ENCODE measurements at regions not wholly inside any gene's neighbourhood (a gene's known extent, or its start where the extent isn't known, plus 50 kb on each side); places are given as distances from the start of the nearest gene placed in this dataset.

DNA sequence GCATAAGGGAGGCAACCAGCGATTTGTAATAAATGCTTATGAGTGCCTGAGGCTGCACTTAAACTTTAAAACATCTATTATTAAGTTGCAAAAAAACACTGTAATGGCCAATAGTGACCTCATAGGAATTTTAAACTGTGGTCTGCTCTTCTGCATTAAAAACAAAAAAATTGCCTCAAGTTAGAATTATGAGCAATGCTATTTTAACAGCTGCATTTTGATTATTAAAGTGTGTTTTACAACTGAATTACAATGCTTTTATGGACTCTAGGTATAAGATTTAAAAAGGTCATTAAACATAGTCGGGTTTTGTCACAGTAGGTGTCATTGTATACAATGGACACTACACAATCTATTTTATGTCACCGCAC lies 528.7 kb upstream of the FANCL start:
- no peak overlapping the region for H3K4me3 ChIP-seq (ENCODE audit: low read depth, low read length)
- TF ChIP-seq, protein P1, sequence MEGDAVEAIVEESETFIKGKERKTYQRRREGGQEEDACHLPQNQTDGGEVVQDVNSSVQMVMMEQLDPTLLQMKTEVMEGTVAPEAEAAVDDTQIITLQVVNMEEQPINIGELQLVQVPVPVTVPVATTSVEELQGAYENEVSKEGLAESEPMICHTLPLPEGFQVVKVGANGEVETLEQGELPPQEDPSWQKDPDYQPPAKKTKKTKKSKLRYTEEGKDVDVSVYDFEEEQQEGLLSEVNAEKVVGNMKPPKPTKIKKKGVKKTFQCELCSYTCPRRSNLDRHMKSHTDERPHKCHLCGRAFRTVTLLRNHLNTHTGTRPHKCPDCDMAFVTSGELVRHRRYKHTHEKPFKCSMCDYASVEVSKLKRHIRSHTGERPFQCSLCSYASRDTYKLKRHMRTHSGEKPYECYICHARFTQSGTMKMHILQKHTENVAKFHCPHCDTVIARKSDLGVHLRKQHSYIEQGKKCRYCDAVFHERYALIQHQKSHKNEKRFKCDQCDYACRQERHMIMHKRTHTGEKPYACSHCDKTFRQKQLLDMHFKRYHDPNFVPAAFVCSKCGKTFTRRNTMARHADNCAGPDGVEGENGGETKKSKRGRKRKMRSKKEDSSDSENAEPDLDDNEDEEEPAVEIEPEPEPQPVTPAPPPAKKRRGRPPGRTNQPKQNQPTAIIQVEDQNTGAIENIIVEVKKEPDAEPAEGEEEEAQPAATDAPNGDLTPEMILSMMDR (IDR thresholded peaks at IDR 0.05; ENCODE audit: low read depth, low read length): no peak

DNA sequence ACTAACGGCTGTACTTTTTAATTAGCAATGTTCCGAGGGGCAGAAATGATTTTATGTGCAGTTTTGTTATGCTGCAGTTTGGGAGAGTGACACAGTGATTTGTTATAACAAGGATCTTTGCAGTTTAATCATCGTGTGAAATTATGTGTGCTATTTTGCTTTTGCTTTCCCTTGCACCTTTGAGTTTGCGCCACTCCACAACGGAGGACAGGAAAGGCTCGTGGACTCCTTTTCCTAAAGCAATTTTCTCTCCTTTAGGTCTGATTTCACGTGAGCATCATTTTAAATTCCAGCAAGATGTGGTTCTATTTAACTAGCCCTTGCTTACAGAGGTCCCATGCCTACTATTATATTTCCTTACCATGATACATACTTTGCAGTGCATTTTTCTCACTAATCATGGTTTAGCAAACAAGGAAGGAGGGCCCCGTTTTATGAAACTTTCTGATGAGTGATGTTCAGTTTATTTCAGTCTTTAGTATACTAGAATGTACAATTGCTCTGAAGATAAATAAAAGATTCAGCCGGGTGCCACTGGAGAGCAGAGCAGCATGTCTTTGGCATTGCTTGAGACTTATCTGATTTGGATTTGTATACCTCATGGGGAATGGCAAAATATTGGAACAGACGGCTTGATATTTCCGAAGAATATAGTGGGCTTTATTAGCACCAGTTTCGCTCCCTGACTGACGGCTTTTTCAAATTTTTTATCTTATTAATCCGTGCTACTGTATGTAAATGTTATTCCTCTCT lies 528.2 kb upstream of the FANCL start:
- TF ChIP-seq, protein P1 (IDR thresholded peaks at IDR 0.05; ENCODE audit: low read depth, low read length): no peak
- no peak overlapping the region for H3K4me3 ChIP-seq (ENCODE audit: low read depth, low read length)

DNA sequence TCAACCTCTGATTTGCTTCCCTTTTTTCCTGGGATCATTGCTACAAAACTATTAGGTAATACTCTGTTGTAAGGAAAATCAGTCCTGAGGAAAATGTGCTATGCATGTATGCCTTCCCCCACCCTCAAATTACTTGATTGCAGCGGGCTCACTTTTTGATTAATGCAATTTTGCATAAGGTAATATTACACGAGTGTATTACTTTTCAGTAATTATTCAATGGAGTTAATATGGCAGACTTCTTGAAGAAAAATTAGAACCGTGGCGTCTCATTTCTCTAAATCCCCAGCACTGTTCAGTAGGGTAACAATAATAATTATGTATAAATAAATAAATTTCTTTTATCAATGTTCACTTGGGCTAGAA lies 527.6 kb upstream of the FANCL start:
- TF ChIP-seq, protein P1 (IDR thresholded peaks at IDR 0.05; ENCODE audit: low read depth, low read length): no peak
- H3K4me3 ChIP-seq (ENCODE audit: low read depth, low read length): no peak overlapping the region

DNA sequence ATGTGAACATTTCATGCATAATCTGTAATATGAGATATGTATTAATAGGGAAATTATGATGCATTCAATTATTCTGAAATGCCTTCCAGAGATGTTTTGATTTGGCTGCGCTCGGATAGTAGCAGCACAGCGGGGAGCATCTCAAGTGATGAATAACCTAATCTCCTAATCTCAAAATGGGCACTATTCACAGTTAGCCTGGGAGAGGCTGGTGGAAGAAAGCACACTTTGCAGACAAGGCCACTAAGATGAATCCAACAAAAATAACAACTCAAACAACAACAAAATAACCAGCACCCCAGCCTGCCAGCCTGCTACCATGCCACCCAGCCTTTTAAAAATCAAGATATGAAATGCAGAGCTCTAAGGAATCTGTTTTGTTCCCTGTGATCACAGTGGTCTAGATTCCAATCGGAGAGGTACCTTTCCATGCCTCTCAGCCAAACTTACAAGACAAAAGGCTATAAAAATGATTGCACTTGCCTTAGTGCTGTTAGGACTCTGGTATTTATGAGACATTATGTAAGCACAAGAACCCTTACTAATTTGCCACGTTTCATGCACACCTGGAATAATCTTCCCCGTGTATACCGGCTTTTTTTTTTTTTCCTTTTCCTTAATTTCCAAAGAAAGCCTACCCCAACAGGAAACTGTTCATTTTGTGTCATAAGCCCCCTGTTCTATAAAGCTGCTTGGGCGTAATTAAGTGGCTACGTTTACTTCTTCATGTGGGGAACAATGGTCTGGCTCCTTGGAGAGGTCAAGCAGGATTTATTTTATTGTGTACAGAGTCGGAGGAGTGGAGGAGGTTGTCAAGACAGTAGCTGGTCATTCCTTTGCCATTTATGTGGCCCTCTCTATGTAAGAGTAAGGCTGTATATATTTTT lies 526.9 kb upstream of the FANCL start:
- H3K4me3 ChIP-seq (ENCODE audit: low read depth, low read length): no peak overlapping the region
- TF ChIP-seq, protein P1 (IDR thresholded peaks at IDR 0.05; ENCODE audit: low read depth, low read length): no peak

DNA sequence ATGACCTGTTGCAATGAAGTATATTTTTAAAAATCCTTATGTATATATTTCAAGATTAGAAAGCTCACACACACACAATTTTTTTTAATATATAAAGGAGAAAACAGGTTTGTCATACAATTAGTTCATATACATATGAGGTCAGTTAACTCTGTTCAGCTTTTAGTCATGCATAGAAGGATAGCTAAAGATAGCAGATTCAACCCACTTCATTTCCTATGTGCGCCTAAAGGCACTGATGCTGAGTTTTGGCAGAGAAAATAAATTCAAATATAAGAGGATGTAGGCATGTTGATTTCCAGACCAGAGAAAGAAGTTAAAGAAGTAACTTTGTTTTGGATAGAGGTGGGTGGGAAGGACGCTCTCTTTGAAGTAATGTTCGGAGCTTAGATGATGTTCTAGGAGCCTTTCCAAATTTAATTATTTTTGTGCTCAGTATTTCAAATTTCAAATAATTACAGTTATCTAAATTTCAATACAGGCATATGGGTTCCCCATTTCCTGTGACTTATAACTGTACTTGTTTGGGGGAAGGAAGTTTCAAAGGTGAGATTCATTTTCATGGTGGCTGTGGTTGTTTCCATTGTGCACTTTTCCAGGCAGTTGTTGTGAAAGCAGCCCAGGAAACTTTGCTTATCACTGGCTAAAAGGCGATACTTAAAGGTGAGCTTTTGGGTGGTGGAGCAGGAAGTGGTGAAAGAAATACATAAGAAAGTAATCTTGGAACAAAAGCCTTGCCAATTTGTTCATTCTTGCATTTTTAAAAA lies 523.4 kb upstream of the FANCL start:
- H3K4me3 ChIP-seq (ENCODE audit: low read depth, low read length): no peak overlapping the region

DNA sequence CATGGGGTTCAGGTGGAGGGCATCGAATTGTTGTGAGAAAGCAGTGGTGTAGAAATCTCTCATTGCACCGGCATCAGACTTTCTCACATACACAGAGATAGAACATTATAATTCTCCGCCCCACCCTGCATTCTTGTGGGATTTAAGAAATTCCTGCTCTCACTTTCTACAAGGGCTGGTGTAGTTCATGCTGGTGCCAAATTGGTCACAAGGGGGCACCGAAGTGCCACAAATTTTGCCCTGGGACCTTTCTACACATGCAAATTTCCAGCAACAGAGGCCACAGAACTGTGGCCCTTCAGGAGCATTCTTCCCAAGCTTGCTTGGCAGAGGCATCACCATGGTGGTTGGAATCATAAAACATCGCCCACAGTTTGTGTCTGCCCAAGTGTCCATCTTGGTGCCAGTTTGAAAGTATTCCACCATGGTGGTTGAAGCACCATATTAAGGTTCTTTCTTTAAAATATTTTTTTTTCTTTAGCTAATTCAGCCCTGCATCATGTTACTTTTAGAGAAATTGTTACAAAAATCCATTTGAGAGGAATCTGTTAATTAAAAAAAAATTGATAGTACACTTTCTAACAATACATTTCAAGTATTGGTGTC lies 521.2 kb upstream of the FANCL start:
- TF ChIP-seq, protein P1 (IDR thresholded peaks at IDR 0.05; ENCODE audit: low read depth, low read length): peak; percentile 58
- H3K4me3 ChIP-seq (ENCODE audit: low read depth, low read length): no peak overlapping the region

More for the DNA sequence above, 523.4 kb upstream of the FANCL start:
- TF ChIP-seq, protein P1 (IDR thresholded peaks at IDR 0.05; ENCODE audit: low read depth, low read length): no peak

Measured in WI38 (cell line).